ENCODE measurements at regions not wholly inside any gene's neighbourhood (a gene's known extent, or its start where the extent isn't known, plus 50 kb on each side); places are given as distances from the start of the nearest gene placed in this dataset.

DNA sequence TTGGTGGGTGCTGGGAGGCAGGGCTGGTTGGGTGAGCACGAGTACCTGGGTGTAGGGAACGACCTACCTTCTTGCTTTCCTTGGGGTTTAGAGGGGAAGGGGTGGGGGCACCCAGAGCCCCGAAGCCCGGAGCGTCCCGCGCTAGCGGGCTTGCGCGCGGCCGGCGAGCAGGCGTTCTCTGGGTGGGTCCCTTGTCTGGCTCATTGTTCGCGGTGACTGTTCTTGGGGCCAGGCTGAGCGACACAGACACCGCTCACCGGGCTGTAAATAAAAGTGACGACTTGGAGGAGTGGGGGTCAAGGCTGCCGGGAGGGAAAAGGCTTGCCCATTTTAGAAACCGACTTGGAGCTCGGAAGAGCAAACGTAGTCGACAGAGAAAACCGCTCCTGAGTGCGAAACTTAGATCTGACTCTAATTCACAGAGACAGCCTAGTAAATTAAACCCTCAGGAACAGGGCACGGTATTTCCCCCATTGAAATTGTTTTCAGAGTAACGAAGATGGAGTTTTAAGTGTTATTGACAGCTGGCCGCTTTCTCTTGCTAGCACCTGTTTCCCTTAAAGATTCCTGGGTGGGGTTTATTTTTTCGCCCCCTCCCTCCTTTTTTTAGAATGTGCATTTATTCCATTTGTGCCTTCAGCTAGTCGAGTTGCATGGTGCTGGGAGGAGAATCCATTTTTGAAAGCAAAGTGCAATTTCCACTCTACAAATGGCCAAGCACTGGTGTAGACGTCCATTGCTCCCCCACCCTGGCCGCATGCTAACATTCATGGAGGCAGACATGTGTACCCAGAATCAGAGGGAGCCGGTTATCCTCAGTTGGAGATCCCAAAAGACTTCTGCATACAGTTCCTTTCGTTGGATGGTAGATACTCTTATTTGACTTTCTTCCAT lies 532.1 kb upstream of the SEMA6D start:
- Histone ChIP-seq H2AFZ (ENCODE audit: low read length) (no peak overlapping the region), H3K36me3 (replicated peaks in 1 of 2; ENCODE audit: control insufficient read depth in 1 of 2, insufficient read depth in 2 of 2, low read length in 2 of 2) (no peaks in the 10 kb centered on the region), H4K20me1 (ENCODE audit: insufficient read depth, low read length) (no peaks in the 10 kb centered on the region), H3K79me2 (ENCODE audit: insufficient read depth, low read length) (no peaks in the 10 kb centered on the region), H3K27me3 (ENCODE audit: control insufficient read depth in 1 of 2, insufficient read depth in 2 of 2, low read length in 2 of 2) (no peaks in the 10 kb centered on the region; a peak in 1 of 5 replicates), H3K4me3 (replicated peaks in 1 of 3; ENCODE audit: insufficient read depth in 1 of 3, low read depth in 2 of 3, low read length in 3 of 3) (no peak overlapping the region), H3K4me1 (ENCODE audit: insufficient read depth, low read length) (no peaks in the 10 kb centered on the region), H3K4me2 (ENCODE audit: low read depth, low read length) (no peak overlapping the region), H3K27ac (ENCODE audit: extremely low read length, insufficient read depth, low read length) (no peak overlapping the region), H3K9ac (ENCODE audit: insufficient read depth, low read depth, low read length) (no peak overlapping the region), H3K9me3 (ENCODE audit: low read length) (peaks cover 32% of the 10 kb centered on the region)
- CTCF ChIA-PET (ENCODE audit: low intra/inter-chr PET ratio, low total read pairs) = no interaction called here
- POLR2A ChIA-PET = no interaction called here
- DNase-seq (ENCODE audit: low spot score) = no peak
- in situ Hi-C loops (cut with HindIII; ENCODE audit: extremely low pct_ligation_motif_present, low pct_unique_long_range_greater_than_20kb) (loop anchor here (25.0 kb wide), 1 partner anchor 1102 kb away; no protein-coding TSS in a partner anchor), intact Hi-C loops (cut with micrococcal nuclease; ENCODE audit: unreplicated experiment) (no loop called here)
- no peak for FAIRE-seq
- no TSS peak for BruUV-seq (replicated peaks)
- WGBS (ENCODE audit: low lambda C conversion rate) = 59% methylated on average over 36 of the region's 36 CpGs
- ATAC-seq = no peak
- no peak for TF ChIP-seq ZNF468 (CRISPR knock-in tag; IDR thresholded peaks at IDR 0.05)
- TF ChIP-seq, protein P1, sequence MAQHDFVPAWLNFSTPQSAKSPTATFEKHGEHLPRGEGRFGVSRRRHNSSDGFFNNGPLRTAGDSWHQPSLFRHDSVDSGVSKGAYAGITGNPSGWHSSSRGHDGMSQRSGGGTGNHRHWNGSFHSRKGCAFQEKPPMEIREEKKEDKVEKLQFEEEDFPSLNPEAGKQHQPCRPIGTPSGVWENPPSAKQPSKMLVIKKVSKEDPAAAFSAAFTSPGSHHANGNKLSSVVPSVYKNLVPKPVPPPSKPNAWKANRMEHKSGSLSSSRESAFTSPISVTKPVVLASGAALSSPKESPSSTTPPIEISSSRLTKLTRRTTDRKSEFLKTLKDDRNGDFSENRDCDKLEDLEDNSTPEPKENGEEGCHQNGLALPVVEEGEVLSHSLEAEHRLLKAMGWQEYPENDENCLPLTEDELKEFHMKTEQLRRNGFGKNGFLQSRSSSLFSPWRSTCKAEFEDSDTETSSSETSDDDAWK (CRISPR knock-in tag; IDR thresholded peaks at IDR 0.05) = no peak

DNA sequence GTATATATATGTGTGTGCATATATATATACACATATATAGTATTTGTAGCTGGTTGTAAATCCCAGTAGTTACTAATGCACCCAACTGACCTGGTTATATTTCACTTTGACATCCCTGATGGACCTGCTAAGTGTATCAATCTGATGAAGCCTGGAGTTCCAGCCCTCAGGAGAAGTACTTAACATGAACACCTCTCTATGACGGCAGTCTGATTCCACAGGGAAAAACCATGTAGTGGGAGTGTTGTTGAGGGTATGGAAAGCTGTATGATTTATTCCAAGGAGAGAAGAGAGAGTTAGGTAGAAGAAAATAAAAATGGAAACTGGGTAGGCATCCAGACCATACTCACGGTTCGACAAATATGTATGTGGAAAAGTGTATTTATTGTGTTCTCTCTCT lies 531.2 kb upstream of the SEMA6D start:
- ChIA-PET POLR2A (no interaction called here), CTCF (ENCODE audit: low intra/inter-chr PET ratio, low total read pairs) (no interaction called here)
- no peak overlapping the region for H2AFZ ChIP-seq (ENCODE audit: low read length)
- no peaks in the 10 kb centered on the region for H4K20me1 ChIP-seq (ENCODE audit: insufficient read depth, low read length)
- intact Hi-C loops (cut with micrococcal nuclease; ENCODE audit: unreplicated experiment) (no loop called here), in situ Hi-C loops (cut with HindIII; ENCODE audit: extremely low pct_ligation_motif_present, low pct_unique_long_range_greater_than_20kb) (loop anchor here (25.0 kb wide), 1 partner anchor 1101 kb away; no protein-coding TSS in a partner anchor)
- no peak overlapping the region for H3K9ac ChIP-seq (ENCODE audit: insufficient read depth, low read depth, low read length)
- 45% methylated on average over 3 of the region's 3 CpGs for WGBS (ENCODE audit: low lambda C conversion rate)
- H3K9me3 ChIP-seq (ENCODE audit: low read length) = peaks cover 27% of the 10 kb centered on the region
- no peaks in the 10 kb centered on the region; a peak in 1 of 5 replicates for H3K27me3 ChIP-seq (ENCODE audit: control insufficient read depth in 1 of 2, insufficient read depth in 2 of 2, low read length in 2 of 2)
- no peaks in the 10 kb centered on the region for H3K79me2 ChIP-seq (ENCODE audit: insufficient read depth, low read length)
- no peak overlapping the region for H3K4me3 ChIP-seq (replicated peaks in 1 of 3; ENCODE audit: insufficient read depth in 1 of 3, low read depth in 2 of 3, low read length in 3 of 3)
- no peaks in the 10 kb centered on the region for H3K4me1 ChIP-seq (ENCODE audit: insufficient read depth, low read length)
- H3K36me3 ChIP-seq (replicated peaks in 1 of 2; ENCODE audit: control insufficient read depth in 1 of 2, insufficient read depth in 2 of 2, low read length in 2 of 2) = no peaks in the 10 kb centered on the region
- no TSS peak for BruUV-seq (replicated peaks)
- DNase-seq (ENCODE audit: low spot score) (no peak), FAIRE-seq (no peak), ATAC-seq (no peak)
- H3K27ac ChIP-seq (ENCODE audit: extremely low read length, insufficient read depth, low read length) = no peak overlapping the region
- H3K4me2 ChIP-seq (ENCODE audit: low read depth, low read length) = no peak overlapping the region
- TF ChIP-seq, protein P2, sequence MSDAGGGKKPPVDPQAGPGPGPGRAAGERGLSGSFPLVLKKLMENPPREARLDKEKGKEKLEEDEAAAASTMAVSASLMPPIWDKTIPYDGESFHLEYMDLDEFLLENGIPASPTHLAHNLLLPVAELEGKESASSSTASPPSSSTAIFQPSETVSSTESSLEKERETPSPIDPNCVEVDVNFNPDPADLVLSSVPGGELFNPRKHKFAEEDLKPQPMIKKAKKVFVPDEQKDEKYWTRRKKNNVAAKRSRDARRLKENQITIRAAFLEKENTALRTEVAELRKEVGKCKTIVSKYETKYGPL (CRISPR knock-in tag; IDR thresholded peaks at IDR 0.05) = no peak
- TF ChIP-seq ZNF12 (CRISPR knock-in tag; IDR thresholded peaks at IDR 0.05) (no peak), FOSL2 (CRISPR knock-in tag; IDR thresholded peaks at IDR 0.05) (no peak), SP2 (CRISPR knock-in tag; IDR thresholded peaks at IDR 0.05) (no peak), ZNF570 (CRISPR knock-in tag; IDR thresholded peaks at IDR 0.05; ENCODE audit: borderline replicate concordance) (no peak), MTF2 (CRISPR knock-in tag; IDR thresholded peaks at IDR 0.05; ENCODE audit: borderline replicate concordance) (no peak)
- TF ChIP-seq, protein P3, sequence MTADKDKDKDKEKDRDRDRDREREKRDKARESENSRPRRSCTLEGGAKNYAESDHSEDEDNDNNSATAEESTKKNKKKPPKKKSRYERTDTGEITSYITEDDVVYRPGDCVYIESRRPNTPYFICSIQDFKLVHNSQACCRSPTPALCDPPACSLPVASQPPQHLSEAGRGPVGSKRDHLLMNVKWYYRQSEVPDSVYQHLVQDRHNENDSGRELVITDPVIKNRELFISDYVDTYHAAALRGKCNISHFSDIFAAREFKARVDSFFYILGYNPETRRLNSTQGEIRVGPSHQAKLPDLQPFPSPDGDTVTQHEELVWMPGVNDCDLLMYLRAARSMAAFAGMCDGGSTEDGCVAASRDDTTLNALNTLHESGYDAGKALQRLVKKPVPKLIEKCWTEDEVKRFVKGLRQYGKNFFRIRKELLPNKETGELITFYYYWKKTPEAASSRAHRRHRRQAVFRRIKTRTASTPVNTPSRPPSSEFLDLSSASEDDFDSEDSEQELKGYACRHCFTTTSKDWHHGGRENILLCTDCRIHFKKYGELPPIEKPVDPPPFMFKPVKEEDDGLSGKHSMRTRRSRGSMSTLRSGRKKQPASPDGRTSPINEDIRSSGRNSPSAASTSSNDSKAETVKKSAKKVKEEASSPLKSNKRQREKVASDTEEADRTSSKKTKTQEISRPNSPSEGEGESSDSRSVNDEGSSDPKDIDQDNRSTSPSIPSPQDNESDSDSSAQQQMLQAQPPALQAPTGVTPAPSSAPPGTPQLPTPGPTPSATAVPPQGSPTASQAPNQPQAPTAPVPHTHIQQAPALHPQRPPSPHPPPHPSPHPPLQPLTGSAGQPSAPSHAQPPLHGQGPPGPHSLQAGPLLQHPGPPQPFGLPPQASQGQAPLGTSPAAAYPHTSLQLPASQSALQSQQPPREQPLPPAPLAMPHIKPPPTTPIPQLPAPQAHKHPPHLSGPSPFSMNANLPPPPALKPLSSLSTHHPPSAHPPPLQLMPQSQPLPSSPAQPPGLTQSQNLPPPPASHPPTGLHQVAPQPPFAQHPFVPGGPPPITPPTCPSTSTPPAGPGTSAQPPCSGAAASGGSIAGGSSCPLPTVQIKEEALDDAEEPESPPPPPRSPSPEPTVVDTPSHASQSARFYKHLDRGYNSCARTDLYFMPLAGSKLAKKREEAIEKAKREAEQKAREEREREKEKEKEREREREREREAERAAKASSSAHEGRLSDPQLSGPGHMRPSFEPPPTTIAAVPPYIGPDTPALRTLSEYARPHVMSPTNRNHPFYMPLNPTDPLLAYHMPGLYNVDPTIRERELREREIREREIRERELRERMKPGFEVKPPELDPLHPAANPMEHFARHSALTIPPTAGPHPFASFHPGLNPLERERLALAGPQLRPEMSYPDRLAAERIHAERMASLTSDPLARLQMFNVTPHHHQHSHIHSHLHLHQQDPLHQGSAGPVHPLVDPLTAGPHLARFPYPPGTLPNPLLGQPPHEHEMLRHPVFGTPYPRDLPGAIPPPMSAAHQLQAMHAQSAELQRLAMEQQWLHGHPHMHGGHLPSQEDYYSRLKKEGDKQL (CRISPR knock-in tag; IDR thresholded peaks at IDR 0.05; ENCODE audit: low read depth) = no peak
